HL-60 (cell line): ENCODE measurements at regions not wholly inside any gene's neighbourhood (a gene's known extent, or its start where the extent isn't known, plus 50 kb on each side); places are given as distances from the start of the nearest gene placed in this dataset.

ENCODE experiments used
- DNase-seq, 2 experiments: peaks; one replicate each; pipeline ENCODE4 v3.0.0-alpha.2; 2010 to 2020; ENCODE audit warnings: low read depth in 1 of 2, low spot score in 1 of 2
- H3K27ac ChIP-seq: fragments of 250-450 bp; sonication (Bioruptor Pico); replicated peaks from 2 replicates; pipeline ENCODE4 v1.5.1; 2020; ENCODE audit warnings: mild to moderate bottlenecking, moderate library complexity
- H3K27me3 ChIP-seq: fragments of 250-450 bp; sonication (Bioruptor Pico); 2 replicates; pipeline ENCODE4 v1.5.1; 2021; ENCODE audit warnings: mild to moderate bottlenecking, moderate library complexity; ENCODE audit not compliant: insufficient read depth, poor library complexity, severe bottlenecking
- H3K4me3 ChIP-seq: replicated peaks from 2 replicates; pipeline ENCODE4 v1.5.1; 2011; ENCODE audit warnings: mild to moderate bottlenecking, control low read depth, low read length; ENCODE audit not compliant: insufficient read depth
- CTCF ChIP-seq: IDR thresholded peaks from one replicate; pipeline ENCODE4 v1.5.1; 2011; ENCODE audit warnings: low read length, control low read depth, inconsistent platforms; ENCODE audit not compliant: insufficient read depth
- GABPA ChIP-seq: IDR thresholded peaks from 2 replicates; pipeline ENCODE4 v1.6.1; 2012; ENCODE audit warnings: low read depth
- POLR2AphosphoS5 ChIP-seq: IDR thresholded peaks from 2 replicates; pipeline ENCODE4 v1.6.1; 2012; ENCODE audit warnings: low read depth
- SPI1 ChIP-seq: IDR thresholded peaks from 2 replicates; pipeline ENCODE4 v1.6.1; 2012; ENCODE audit warnings: low read depth, mild to moderate bottlenecking, borderline replicate concordance
- TF ChIP-seq, protein P1 (sequence below): IDR thresholded peaks from 2 replicates; pipeline ENCODE4 v1.6.1; 2012; ENCODE audit warnings: low read depth; ENCODE audit not compliant: insufficient replicate concordance

GRCh38 chr1:30523055-30524020 lies 200.0 kb downstream of the MATN1 start:
- TF ChIP-seq SPI1 (no peak), POLR2AphosphoS5 (no peak), CTCF (no peak)
- Histone ChIP-seq H3K27ac (no peak overlapping the region), H3K4me3 (no peak overlapping the region), H3K27me3 (no peaks in the 10 kb centered on the region)
- no peak for DNase-seq

DNA sequence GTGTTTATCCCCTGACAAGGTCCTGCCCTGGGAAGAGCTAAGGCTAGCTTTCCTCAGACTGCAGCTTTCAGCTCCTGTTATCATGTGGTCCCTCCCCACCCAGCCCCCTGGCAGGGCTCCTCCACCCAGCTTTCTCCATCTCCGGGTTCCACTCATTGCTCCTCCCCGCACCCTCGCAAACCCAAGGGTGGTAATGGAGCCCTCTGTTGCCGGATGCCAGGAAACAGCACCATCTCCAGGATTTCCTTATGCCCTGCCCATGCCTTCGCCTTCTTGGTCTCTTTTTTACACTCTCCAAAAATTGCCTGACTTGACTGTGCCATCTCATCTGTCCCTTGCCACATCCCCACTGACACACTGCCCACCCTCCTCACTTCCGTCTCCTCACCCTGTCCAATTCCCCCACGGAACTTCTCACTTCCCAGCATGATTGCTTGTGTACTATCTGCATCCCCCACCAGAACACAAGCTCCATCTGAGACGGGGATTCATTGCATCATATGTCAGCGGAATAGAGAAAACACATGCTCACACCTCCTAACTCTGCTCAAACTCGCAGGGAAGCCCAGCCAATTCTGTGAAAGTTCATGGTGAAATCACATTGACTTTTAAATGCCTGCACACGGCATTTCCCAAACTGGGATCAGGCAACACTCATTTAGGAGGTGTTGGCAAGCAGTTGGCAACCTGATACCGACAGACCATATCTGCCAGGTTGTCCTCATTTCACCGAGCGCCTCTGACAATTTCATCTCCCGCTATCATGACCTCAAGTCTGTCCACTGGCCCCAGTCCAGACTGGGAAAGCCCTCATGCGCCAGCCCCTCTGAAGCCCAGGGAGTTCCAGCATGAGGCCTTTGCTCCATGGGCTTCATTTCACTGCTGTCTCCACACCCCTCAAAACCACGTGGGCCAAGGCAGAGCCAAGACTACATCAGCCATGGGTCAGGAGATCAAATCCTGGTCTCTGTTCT lies 201.1 kb downstream of the MATN1 start:
- H3K27ac ChIP-seq, result no peak overlapping the region
- H3K27me3 ChIP-seq, result no peaks in the 10 kb centered on the region
- DNase-seq, result no peak
- TF ChIP-seq CTCF (no peak), GABPA (no peak), SPI1 (no peak), POLR2AphosphoS5 (no peak)
- TF ChIP-seq, protein P1, sequence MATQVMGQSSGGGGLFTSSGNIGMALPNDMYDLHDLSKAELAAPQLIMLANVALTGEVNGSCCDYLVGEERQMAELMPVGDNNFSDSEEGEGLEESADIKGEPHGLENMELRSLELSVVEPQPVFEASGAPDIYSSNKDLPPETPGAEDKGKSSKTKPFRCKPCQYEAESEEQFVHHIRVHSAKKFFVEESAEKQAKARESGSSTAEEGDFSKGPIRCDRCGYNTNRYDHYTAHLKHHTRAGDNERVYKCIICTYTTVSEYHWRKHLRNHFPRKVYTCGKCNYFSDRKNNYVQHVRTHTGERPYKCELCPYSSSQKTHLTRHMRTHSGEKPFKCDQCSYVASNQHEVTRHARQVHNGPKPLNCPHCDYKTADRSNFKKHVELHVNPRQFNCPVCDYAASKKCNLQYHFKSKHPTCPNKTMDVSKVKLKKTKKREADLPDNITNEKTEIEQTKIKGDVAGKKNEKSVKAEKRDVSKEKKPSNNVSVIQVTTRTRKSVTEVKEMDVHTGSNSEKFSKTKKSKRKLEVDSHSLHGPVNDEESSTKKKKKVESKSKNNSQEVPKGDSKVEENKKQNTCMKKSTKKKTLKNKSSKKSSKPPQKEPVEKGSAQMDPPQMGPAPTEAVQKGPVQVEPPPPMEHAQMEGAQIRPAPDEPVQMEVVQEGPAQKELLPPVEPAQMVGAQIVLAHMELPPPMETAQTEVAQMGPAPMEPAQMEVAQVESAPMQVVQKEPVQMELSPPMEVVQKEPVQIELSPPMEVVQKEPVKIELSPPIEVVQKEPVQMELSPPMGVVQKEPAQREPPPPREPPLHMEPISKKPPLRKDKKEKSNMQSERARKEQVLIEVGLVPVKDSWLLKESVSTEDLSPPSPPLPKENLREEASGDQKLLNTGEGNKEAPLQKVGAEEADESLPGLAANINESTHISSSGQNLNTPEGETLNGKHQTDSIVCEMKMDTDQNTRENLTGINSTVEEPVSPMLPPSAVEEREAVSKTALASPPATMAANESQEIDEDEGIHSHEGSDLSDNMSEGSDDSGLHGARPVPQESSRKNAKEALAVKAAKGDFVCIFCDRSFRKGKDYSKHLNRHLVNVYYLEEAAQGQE, result no peak
- H3K4me3 ChIP-seq, result no peak overlapping the region

DNA sequence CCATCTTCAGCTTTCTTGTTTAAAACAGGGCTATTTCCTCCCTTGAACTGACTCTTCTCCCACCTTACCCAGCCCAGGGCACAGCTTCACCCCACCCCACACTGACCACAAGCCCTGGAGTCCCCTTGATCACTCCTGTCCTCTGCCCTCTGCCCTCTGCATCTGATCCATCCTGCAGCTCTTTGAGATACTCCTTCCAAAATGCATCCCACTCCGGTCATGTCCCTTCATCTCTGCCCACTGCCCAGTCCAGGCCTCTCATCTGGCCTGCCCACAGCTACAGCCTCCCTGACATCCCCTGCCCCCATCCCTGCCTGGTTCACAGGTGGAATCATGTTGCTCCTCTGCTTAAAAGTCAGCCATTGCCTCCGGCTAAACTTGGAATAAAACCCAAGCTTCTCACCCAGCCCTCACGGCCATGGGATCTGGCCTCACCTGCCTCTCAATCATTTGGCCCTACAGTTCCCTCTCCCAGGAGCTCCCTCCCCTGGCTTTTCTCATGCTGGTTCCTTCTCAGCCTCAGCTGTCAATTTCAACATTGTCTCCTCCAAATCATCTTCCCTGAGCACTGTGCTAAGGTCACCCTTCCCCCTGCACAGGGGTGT lies 202.0 kb downstream of the MATN1 start:
- Histone ChIP-seq H3K27me3 (no peaks in the 10 kb centered on the region), H3K4me3 (no peak overlapping the region), H3K27ac (no peak overlapping the region)
- no peak for DNase-seq
- TF ChIP-seq CTCF (no peak), POLR2AphosphoS5 (no peak), SPI1 (no peak), GABPA (no peak)
- TF ChIP-seq, protein P1, result no peak
